Pancreas (tissue), 10 donors: ENCODE measurements at regions not wholly inside any gene's neighbourhood (a gene's known extent, or its start where the extent isn't known, plus 50 kb on each side); places are given as distances from the start of the nearest gene placed in this dataset.

Source experiments
- ATAC-seq, 4 donors: fragments of 200-7000 bp; cut with Tn5 transposase; one replicate each; pipeline versions ENCODE4 v1.8.0 to v1.9.1; 2020; ENCODE audit warnings: mild to moderate bottlenecking in 4 of 4, moderate library complexity in 4 of 4
- DNase-seq, 6 donors: peaks; one replicate each; pipeline ENCODE4 v3.0.0-alpha.2; 2020
- FAIRE-seq: peaks from 2 replicates; lab custom pipeline; 2012; peaks lifted over from hg19 to GRCh38; lab: Jason Lieb, UNC
- H3K27ac ChIP-seq, 4 donors: fragments of 200-600 bp; sonication (generic); 1 replicate in 3 of 4; 2 replicates in 1 of 4; pipeline versions ENCODE4 v1.5.0 to v1.8.0; 2020
- H3K27me3 ChIP-seq, 4 donors: fragments of 200-600 bp; one replicate each; pipeline ENCODE4 v1.8.0; 2021
- H3K36me3 ChIP-seq, 3 donors: fragments of 200-600 bp; sonication (generic) in 1 of 3; one replicate each; pipeline versions ENCODE4 v1.5.0 to v1.8.0; 2020 to 2021
- H3K4me1 ChIP-seq, 3 donors: fragments of 200-600 bp; one replicate each; pipeline ENCODE4 v1.8.0; 2021
- H3K4me3 ChIP-seq, 4 donors: fragments of 200-600 bp; sonication (generic) in 2 of 4; one replicate each; pipeline versions ENCODE4 v1.5.0 to v1.8.0; 2020 to 2021
- H3K9me3 ChIP-seq, 4 donors: fragments of 200-600 bp; one replicate each; pipeline ENCODE4 v1.8.0; 2021
- WGBS, 2 donors: extraction: QIAGEN DNeasy Blood & Tissue Kit; methylation state at CpG; one replicate each; pipeline ENCODE4 v1.1.7; 2013; 5-methylcytosine and 5-hydroxymethylcytosine counted together
- intact Hi-C, 3 donors: fragments of 100-400 bp; cut with DNase I; formaldehyde crosslinking; loops; one replicate each; pipeline versions ENCODE4 v1.11.1 to v1.14.2; 2022
- TF ChIP-seq, protein P1 (sequence below), 4 donors: fragments of 200-600 bp; sonication (generic) in 3 of 4; IDR thresholded peaks; one replicate each; pipeline versions ENCODE4 v1.5.0 to v1.8.0; 2021; ENCODE audit warnings: antibody characterized with exemption in 4 of 4
- donor health status: healthy with polysubstance abuse.
- donor health status: DM: no; HTN: no; CAD: no; lungs with moderate emphysema.
- donor health status: DM: no; HTN: no; CAD: no.
- donor health status: control.
- donor health status: control.
- donor health status: Bipolar disorder and iron deficiency.
- donor health status: DM: yes; HTN: yes; CAD: no.
- donor health status: DM: no; HTN: no; CAD: no.
- donor health status: DM: no; HTN: no; CAD: no.
- donor health status: DM: yes; HTN: yes; CAD: no.

DNA sequence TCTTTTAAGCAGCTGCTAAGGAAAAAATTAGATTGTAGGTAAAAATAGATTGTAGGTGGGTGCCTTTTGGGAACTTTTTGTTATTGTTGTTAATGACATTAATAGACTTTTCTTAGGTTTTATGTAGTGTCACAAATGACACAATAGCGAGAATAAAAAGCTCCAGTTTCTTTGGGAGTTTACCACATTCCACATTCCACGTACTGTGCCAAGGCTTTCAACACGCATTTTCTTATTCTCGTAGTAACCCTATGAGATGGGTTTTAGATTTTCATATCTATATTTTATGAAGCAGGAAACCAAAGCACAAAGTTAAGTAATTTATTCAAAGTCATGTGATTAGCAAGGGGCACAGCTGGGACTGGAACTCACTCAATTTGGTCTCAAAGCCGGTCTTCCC, 103.8 kb downstream of the XRCC2 start:
- 85 to 87% methylated on average over 5 of the region's 5 CpGs for WGBS, 2 donors
- H3K4me3 ChIP-seq, result no peak overlapping the region
- ATAC-seq (no peak), FAIRE-seq (no peak), DNase-seq (no peak)
- no peaks in the 10 kb centered on the region for H3K27me3 ChIP-seq
- no peak overlapping the region for H3K27ac ChIP-seq
- intact Hi-C loops, result no loop called here
- TF ChIP-seq, protein P1, sequence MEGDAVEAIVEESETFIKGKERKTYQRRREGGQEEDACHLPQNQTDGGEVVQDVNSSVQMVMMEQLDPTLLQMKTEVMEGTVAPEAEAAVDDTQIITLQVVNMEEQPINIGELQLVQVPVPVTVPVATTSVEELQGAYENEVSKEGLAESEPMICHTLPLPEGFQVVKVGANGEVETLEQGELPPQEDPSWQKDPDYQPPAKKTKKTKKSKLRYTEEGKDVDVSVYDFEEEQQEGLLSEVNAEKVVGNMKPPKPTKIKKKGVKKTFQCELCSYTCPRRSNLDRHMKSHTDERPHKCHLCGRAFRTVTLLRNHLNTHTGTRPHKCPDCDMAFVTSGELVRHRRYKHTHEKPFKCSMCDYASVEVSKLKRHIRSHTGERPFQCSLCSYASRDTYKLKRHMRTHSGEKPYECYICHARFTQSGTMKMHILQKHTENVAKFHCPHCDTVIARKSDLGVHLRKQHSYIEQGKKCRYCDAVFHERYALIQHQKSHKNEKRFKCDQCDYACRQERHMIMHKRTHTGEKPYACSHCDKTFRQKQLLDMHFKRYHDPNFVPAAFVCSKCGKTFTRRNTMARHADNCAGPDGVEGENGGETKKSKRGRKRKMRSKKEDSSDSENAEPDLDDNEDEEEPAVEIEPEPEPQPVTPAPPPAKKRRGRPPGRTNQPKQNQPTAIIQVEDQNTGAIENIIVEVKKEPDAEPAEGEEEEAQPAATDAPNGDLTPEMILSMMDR (IDR thresholded peaks at IDR 0.05), result no peak
- no peaks in the 10 kb centered on the region for H3K36me3 ChIP-seq
- no peaks in the 10 kb centered on the region for H3K4me1 ChIP-seq
- H3K9me3 ChIP-seq, result no peaks in the 10 kb centered on the region

DNA sequence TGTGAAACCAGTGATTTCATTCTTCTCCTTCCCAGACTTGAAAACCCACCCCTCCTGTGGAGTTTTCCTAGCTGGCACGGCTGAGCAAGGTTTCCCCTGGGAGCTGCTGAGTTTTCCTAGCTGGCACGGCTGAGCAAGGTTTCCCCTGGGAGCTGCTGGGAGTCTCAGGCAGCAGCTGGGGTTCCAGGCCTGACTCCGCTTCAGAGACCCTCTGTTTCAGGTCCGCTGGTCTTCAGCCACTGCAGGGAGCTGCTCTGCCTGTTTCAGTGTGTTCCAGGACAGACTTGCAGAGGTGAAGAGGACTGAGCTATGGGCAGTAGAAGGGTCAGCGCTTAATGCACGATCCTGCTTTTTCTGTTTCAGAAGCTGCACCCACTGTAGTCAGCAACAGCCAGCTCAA, 104.9 kb downstream of the XRCC2 start:
- no peak for FAIRE-seq
- no peak for ATAC-seq

DNA sequence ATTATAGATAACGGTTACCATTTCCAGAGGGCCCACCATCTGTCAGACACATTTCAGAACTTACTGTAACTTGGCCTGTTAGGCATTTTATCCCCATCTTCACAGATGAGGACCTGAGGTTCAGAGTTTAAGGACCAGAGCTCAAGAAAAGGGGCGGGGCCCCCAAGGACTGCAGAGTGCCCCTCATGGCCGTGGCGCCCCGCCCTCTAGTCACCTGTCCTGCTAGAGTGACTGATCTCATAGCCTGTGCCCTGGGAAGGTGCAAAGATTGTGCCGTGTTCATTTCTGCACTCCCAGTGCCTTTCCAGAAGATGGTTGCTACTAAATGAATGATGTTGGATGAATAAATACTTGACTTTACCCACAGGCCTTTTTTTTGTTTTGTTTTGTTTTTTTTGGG, 107.0 kb downstream of the XRCC2 start:
- Histone ChIP-seq H3K27me3 (no peaks in the 10 kb centered on the region), H3K36me3 (no peaks in the 10 kb centered on the region), H3K4me1 (no peaks in the 10 kb centered on the region), H3K4me3 (no peak overlapping the region), H3K9me3 (no peaks in the 10 kb centered on the region), H3K27ac (no peak overlapping the region)
- no peak for DNase-seq
- FAIRE-seq, result no peak
- 76 to 89% methylated on average over 6 of the region's 6 CpGs for WGBS, 2 donors
- TF ChIP-seq, protein P1 (IDR thresholded peaks at IDR 0.05), result no peak
- intact Hi-C loops, result no loop called here
- ATAC-seq, result no peak

More for the DNA sequence above, 104.9 kb downstream of the XRCC2 start:
- Histone ChIP-seq H3K4me1 (no peaks in the 10 kb centered on the region), H3K36me3 (no peaks in the 10 kb centered on the region), H3K27me3 (no peaks in the 10 kb centered on the region), H3K9me3 (no peaks in the 10 kb centered on the region), H3K27ac (no peak overlapping the region), H3K4me3 (no peak overlapping the region)
- WGBS, 2 donors, result 72 to 75% methylated on average over 6 of the region's 6 CpGs
- DNase-seq, result no peak
- TF ChIP-seq, protein P1 (IDR thresholded peaks at IDR 0.05), result no peak
- intact Hi-C loops, result no loop called here

DNA sequence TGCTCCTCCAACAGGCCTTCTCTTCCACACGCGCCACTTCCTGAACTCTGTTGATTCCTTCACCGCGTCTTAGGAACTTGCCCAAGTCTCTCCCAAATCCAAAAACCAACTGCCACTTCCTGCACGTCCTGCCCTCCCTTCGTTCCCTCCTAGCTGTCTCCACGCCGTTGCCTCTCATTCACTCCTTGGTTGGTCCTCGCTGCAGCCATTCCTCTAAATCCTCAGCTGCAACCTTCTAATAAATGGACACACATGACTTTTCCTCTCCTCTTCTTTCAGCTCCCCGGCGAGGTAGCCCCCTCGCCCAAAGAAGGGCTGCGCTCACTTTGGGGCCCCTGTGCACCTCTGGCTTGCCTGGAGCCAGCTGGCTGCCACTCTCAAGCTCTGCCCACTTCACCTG, 110.2 kb downstream of the XRCC2 start:
- no peak for FAIRE-seq
- no peak overlapping the region for H3K27ac ChIP-seq
- H3K9me3 ChIP-seq, result no peaks in the 10 kb centered on the region
- intact Hi-C loops, result no loop called here
- no peaks in the 10 kb centered on the region for H3K4me1 ChIP-seq
- no peaks in the 10 kb centered on the region for H3K36me3 ChIP-seq
- WGBS, 2 donors, result 62 to 77% methylated on average over 13 of the region's 13 CpGs
- ATAC-seq, result no peak
- no peak overlapping the region for H3K4me3 ChIP-seq
- TF ChIP-seq, protein P1 (IDR thresholded peaks at IDR 0.05), result no peak
- no peaks in the 10 kb centered on the region for H3K27me3 ChIP-seq
- DNase-seq, result no peak

DNA sequence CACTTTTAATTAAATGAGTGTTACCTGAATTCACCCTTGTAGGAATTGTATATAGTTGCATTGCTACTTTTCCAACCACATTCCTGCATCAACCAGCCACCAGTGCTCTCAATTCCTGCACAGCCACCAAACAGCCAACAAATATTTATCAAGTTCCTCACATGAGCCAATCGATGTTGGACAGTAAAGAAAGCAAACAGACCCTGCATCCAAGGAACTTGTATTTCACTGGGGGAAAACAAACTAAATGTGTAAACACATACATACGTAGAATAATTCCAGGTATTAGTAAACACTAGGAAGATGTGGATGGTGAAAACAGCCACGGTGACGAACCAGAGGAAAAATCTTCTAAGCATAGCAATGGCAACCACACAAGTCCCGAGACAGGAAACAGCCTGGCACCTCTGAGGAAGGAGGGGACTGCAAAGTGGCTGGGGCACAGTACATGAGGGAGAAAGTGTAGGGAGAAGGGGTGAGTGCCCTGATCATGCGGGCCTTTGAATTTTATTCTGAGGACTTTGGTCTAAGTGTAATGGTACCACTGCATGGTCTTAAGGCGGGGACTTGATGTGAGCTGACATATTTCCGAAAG, 111.2 kb downstream of the XRCC2 start:
- intact Hi-C loops, result no loop called here
- no peaks in the 10 kb centered on the region for H3K4me1 ChIP-seq
- no peak overlapping the region for H3K4me3 ChIP-seq
- H3K9me3 ChIP-seq, result no peaks in the 10 kb centered on the region
- TF ChIP-seq, protein P1 (IDR thresholded peaks at IDR 0.05), result no peak
- no peaks in the 10 kb centered on the region for H3K36me3 ChIP-seq
- no peak for DNase-seq
- WGBS, 2 donors, result 54 to 58% methylated on average over 8 of the region's 8 CpGs
- no peaks in the 10 kb centered on the region for H3K27me3 ChIP-seq
- FAIRE-seq, result no peak
- H3K27ac ChIP-seq, result no peak overlapping the region
- no peak for ATAC-seq
